GM21526 (cell line): ENCODE measurements at regions not wholly inside any gene's neighbourhood (a gene's known extent, or its start where the extent isn't known, plus 50 kb on each side); places are given as distances from the start of the nearest gene placed in this dataset.

Experiments
- ATAC-seq: cut with Tn5 transposase; IDR thresholded peaks from one replicate; pipeline ENCODE4 v1.9.1; 2021; ENCODE audit warnings: moderate library complexity; ENCODE audit not compliant: unreplicated experiment, low FRiP score

DNA sequence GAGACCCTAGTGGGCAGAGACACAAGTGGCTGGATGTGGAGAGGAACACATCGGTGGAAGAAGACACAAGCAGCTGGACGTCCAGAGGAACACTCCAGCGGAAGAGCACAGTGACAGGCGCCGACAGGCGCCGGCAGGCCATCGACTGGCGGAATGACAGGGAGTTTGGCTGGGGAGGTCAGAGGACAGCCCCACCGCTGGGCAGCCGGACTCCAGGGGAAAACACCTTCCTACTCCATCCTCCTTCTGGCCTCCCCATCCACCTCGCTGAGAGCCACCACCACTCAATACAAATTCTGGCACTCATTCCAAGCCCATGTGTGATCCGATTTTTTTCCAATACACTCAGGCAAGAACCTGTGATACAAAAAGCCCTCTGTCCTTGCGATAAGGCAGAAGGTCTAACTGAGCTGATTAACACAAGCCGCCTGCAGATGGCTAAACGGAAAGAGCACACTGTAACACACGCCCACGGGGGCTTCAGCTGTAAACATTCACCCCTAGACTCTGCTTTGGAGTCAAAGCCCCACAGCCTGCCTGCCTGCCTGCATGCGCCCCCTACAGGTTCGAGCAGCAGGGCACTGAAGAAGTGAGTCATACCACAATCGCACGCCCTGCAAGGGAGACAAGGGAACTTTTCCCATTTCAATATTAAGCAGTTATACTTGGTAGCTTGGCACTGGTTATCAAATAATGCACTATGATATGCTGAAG, 50.2 kb upstream of the LRP1B start:
- no peak for ATAC-seq
